HG03064 (cell line): ENCODE measurements at regions not wholly inside any gene's neighbourhood (a gene's known extent, or its start where the extent isn't known, plus 50 kb on each side); places are given as distances from the start of the nearest gene placed in this dataset.

ENCODE experiments used
- ATAC-seq: cut with Tn5 transposase; IDR thresholded peaks from one replicate; pipeline ENCODE4 v1.9.1; 2021; ENCODE audit warnings: low read depth; ENCODE audit not compliant: unreplicated experiment

GRCh38 chr7:15874774-15875173, 188.3 kb upstream of the MEOX2 start:
- ATAC-seq, result no peak

DNA sequence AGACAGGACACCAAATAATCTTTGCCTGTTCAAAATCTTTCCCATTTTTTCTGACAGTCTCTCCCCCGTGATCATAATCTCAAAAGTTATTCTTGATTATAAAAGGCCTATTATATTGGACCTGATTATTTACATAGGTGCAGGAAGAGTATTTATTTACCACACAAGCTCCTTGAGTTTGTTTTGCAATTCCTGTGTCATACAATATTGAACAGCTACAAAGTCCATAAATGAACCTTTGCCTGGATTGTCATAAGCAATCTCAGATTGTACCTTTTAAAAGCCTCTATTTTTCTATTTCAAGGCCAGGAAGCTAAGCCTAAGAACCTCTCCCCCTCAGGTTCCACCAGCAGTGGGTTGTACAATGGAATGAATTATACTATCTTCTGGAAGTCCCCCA, 183.9 kb upstream of the MEOX2 start:
- ATAC-seq, result no peak

DNA sequence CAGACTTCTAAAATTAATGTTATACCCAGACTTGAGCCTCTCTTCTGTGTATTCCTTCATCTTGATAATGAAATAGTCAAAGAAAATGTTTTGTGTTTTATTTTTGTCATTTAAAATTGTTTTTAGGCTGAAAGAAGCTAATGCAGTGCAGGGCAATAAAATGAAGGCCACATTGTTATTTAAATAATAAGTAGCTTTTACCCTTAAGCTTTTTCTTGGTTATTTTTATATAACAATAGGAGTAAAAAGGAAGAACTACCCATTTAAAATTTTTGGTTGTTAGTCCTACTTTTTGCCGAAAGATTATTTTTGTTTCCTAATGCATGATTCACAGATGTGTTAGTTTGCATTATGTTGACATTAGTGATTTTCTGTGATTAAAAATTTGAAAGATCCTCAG, 181.0 kb upstream of the MEOX2 start:
- ATAC-seq, result no peak

GRCh38 chr7:15866753-15867152, 180.3 kb upstream of the MEOX2 start:
- no peak for ATAC-seq

DNA sequence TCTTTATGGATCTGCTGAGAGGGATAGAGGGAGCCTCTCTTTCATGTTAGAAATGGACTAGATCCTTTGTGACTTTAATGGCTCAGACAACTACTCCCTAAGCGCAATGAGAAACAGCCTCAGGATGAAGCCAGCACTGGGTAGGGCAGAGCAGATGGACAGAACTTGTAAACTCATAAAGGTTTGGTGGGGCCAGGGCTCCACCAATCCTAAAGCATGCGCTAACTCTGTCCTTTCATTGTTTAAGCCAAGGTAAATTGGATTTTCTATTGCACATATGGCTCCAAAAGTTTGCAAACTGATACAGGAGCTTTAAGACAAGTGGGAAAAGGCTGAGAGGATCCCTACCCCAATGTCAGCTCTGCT, 178.1 kb upstream of the MEOX2 start:
- ATAC-seq, result no peak

GRCh38 chr7:15863951-15864625, 177.6 kb upstream of the MEOX2 start:
- ATAC-seq, result no peak

GRCh38 chr7:15862781-15863165, 176.3 kb upstream of the MEOX2 start:
- ATAC-seq, result no peak

DNA sequence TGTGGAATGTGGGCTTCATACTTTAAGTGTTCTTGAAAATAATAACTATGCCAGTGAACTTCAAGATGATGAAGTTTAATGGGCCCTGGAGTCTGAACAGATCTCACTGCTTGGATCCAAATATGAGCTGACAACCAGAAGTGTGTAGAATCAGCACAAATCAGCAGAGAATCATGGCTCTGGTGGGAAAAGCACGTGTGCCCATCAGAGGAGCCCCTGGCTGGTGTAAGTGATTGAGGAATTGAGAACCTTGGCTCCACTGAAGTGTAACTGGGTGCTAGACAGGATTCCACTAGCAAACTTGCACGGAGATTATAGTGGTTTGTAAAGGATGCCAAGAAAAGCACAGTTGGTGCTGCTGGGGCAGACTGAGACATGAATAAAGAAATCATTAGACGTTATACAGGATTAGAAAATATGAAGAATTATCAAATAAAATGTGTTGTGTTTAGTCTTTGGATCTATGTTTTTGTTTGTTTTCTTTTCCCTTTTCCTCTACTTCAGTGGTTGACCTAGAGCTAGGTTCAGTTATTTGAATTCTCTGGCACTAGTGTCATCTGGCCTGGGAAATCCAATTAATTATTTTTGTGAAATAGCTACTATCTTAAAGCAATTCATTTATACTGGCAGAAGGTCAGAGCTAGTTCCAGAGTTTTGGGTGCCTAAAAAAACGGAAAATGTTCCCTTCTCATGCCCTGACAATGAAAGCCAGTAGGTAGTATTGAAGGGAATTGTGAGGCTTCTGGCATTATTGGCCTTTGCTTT, 175.7 kb upstream of the MEOX2 start:
- no peak for ATAC-seq

GRCh38 chr7:15860264-15860949, 173.9 kb upstream of the MEOX2 start:
- no peak for ATAC-seq

DNA sequence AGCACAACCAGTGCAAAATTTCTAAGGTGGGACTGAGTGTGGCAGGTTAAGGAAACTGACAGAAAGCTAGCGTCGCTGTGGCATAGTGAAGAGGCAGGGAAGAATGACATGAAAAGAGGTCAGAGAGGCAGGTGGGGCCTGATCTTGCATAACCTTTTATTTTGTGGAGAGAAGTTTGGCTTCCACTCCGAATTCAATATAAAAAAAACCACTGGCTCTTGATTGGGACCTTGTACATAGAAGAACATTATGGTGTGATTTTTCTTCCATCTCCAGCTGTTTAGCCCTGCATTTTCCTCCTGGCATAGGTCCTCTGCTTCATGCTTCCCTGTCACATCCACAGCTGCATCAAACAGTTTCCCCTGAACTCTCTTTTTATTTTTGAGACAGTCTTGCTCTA, 170.5 kb upstream of the MEOX2 start:
- no peak for ATAC-seq

GRCh38 chr7:15856311-15856710, 169.8 kb upstream of the MEOX2 start:
- ATAC-seq, result no peak

DNA sequence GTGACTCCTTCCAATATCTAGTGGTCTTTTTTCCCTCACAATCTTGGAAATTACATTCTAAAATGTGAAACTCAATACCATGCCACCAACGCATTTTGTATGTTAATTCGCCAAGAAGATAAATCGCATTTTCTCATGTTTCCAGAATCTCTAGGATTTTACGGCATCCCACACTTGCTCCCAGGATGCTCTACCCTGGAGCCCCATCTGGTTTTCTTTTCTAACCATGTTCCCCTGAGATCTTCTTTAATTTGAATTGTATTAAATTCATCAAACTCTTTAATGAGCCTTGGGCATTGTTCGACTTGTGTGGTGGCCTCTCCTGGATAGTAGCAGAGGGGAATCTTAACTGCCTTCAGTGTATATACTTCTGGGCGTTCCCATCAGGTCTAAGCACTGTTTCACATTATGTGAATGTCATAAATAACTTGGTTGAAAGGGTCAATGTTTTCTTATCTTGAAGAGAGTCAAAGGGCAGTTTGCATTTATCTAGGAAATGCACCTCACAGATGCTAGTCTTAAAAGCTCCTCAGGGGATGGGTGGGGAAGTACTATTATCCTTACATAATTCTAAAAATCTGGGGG, 169.1 kb upstream of the MEOX2 start:
- no peak for ATAC-seq

DNA sequence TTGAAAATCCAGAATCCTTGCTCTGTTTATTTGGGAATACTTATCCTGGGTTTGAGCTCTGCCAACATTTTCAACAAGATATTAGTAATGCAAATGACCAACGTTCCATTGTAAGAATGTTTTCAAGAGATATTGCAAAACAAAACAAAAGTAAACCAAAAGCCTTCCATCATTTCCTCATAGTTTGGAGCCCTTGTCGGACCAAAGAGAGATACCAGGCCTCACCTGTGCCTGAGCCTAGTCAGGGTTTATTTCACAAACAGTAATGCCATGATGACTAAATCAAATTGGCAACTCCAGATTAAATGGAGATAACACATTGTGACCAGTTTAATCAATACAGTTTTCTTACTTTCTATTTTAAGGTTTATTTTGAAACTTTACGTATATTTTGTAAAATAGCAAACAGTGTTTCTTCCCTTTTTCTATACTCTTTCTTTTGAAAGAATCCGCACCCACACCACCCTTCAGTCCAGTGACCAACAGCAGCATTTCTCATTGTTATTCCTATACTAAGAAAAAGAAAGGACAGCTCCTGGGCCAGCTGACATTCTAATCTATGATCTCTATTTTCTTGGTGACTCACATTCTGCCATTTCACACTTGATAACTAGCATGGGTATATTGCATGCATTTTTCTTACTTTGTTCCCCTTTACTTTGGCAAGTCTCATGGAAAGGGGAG, 168.5 kb upstream of the MEOX2 start:
- ATAC-seq, result no peak

GRCh38 chr7:15853832-15854470, 167.5 kb upstream of the MEOX2 start:
- ATAC-seq, result no peak

GRCh38 chr7:15851201-15851600, 164.7 kb upstream of the MEOX2 start:
- no peak for ATAC-seq

DNA sequence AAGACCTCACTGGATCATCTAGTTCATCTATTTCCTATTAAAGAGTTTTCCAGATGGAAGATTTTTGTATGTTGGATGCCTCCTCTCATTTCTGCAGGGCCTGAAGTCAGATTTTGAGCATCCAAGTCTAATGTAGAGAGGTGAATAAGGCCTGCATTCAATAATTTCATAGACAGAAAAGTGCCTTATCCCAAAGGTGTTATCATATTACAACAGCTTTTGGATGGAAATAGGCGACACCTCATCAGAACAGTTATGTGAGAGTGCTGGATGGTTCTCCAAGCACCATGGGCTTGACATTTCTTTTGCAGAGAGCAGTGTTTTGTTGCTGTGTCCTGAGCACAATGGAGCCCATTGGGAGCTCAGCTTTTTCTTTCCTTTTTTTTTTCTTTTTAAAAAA, 162.4 kb upstream of the MEOX2 start:
- ATAC-seq, result no peak

DNA sequence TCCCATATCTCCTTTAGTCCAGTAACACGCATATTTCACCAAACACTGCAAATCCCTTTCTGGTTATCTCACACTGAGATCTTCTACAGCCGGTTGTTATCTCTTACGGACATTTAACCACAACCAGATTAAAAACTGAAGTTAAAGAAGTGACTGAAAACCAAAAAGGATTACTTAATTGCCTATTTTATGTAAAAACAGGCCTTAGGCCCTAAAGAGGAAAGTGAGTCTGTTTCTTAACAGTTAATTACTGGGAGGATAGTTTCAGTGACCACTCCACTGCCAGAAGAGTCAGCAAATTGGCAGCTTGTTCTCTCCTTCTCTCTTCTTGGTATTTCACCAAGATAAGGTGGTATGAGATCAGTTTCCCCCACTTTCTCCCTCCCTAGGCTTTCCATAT, 161.9 kb upstream of the MEOX2 start:
- no peak for ATAC-seq

DNA sequence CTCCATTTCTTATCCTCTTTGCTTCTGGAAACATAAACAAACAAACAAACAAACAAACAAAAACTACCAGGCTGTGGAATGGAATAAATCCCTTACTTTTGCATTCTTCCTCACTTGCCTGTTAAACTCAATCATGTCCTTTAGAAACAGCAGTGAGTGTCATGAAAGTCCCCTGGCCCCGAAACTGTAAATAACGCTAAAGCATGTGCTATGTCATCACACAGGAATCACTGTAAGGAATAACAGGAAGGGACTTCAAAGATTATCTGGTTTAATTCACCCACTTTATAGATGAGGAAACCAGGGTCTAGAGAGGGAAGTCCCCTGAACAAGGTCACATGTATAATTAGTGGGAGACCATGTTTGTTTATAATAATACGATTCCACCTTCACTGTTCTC, 159.4 kb upstream of the MEOX2 start:
- ATAC-seq, result no peak

DNA sequence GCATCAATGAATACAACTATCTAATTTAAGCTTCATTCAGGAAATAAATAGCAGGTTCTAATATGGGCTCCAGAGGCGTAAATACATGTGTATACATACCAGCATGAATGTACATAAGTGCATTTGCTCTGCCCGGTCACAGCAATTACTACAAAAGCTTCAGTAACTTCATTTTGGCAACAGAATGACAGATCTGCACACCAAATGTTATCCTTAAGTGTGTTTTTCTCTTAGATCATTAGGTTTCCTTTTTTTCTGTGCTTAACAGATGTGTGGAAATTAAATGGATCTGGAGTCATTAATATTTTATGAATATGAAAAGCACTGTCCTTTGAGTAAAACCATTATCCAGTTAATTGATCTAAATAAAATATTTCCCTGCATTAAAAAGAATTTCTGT, 159.0 kb upstream of the MEOX2 start:
- ATAC-seq, result no peak

DNA sequence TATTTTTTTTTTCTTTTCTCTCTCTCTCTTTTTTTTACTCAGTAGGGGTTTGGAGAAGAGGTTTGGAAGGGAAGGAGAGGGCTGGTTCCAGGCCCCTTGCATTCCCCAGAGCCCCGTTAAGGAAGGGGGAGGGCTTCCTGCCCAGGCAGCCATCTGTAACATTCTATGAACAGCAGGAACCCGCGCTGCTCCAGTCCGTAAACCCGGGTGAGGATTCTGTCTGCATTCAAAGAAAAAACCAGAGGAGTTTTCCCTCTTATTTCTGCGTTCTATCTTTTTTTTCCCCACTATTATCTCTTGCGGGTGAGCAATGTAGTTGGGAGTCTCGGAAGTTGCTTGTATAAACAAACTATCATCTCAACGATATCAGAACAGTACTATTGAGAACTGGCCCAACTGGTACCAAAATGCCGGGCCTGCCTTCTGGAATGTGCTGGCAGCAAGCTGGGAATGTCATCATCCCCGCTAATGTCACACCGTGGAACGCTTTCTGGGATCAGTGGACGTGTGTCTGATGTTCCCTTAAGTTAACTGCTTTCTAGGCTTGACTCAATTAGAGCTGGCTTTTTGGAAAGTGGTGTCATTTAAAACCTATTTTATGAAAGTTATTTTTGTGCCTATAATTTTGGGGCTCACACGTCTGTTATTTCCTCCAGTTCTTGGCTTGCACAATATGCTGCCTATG, 153.1 kb upstream of the MEOX2 start:
- no peak for ATAC-seq
